T-helper 17 cell (primary cell): ENCODE measurements at regions not wholly inside any gene's neighbourhood (a gene's known extent, or its start where the extent isn't known, plus 50 kb on each side); places are given as distances from the start of the nearest gene placed in this dataset.

ENCODE experiments used
- ATAC-seq: fragments of 150-1000 bp; cut with Tn5 transposase; 2 replicates; pipeline ENCODE4 v1.10.0; 2021; ENCODE audit warnings: mild to moderate bottlenecking, moderate library complexity
- DNase-seq, 3 donors: peaks; one replicate each; pipeline versions ENCODE4 v3.0.0 to v3.0.0-alpha.2; 2020 to 2021
- H3K9me3 ChIP-seq: one replicate; pipeline ENCODE4 v1.7.0; 2013; ENCODE audit warnings: low read length, mild to moderate bottlenecking; ENCODE audit not compliant: control insufficient read depth, poor library complexity, severe bottlenecking
- H3K27ac Mint-ChIP-seq: one replicate; pipeline ENCODE4 v1.8.0; 2022; ENCODE audit warnings: mild to moderate bottlenecking, moderate library complexity, mixed read lengths
- H3K27me3 Mint-ChIP-seq: one replicate; pipeline ENCODE4 v1.8.0; 2022; ENCODE audit warnings: mixed read lengths
- H3K36me3 Mint-ChIP-seq: one replicate; pipeline ENCODE4 v1.8.0; 2022; ENCODE audit warnings: low read depth, mixed read lengths
- H3K4me1 Mint-ChIP-seq: one replicate; pipeline ENCODE4 v1.8.0; 2022; ENCODE audit warnings: mild to moderate bottlenecking, mixed read lengths
- H3K4me3 Mint-ChIP-seq: one replicate; pipeline ENCODE4 v1.8.0; 2022; ENCODE audit warnings: mild to moderate bottlenecking, moderate library complexity, mixed read lengths

DNA sequence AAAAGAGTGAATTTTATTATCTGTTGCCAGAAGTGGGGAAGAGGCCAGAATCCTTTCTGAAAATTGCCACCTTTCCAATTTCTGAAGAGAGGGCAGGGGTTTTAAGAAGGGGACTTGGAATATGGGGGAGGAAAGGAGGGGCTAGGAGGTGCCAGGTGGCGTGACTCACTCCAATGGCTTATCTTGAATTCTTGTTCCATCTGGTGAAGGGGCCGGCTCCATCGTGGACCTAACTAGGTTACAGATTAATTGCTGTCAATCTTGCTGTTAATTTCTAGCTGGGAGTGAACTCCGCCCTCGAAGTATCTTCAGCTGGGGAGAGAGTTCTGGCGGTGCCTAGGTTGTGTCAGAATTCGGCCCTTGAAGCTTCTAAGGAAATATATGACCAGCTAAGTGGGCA is 138.7 kb downstream of the YTHDC2 start:
- no peak overlapping the region for H3K4me3 Mint-ChIP-seq
- peaks cover 20% of the 10 kb centered on the region for H3K27me3 Mint-ChIP-seq
- no peak overlapping the region for H3K27ac Mint-ChIP-seq
- H3K9me3 ChIP-seq = no peaks in the 10 kb centered on the region
- DNase-seq (no peak), ATAC-seq (no peak)
- peaks cover 2% of the 10 kb centered on the region for H3K4me1 Mint-ChIP-seq
- H3K36me3 Mint-ChIP-seq = peaks cover 5% of the 10 kb centered on the region

DNA sequence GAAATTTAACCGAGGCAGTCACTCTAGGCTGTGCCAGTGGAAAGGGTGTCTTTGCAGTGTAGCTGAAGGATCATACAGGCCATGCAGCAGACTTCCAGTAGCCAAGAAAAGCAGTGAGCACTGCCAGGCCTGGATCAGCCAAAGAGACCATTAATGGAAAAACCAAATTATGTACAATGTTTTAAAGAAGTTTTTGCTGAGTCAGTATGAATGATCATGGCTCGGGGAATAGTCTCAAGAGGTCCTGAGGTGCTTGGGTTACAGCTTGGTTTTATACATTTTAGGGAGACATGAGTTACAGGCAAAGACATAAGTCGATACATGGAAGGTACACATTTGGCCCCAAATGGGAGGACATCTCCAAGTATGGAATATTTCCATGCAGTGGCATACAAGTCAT is 141.3 kb downstream of the YTHDC2 start:
- H3K9me3 ChIP-seq = no peaks in the 10 kb centered on the region
- DNase-seq (no peak), ATAC-seq (no peak)
- Mint-ChIP-seq H3K4me1 (no peaks in the 10 kb centered on the region), H3K36me3 (no peaks in the 10 kb centered on the region), H3K4me3 (no peak overlapping the region), H3K27me3 (no peaks in the 10 kb centered on the region), H3K27ac (no peak overlapping the region)

DNA sequence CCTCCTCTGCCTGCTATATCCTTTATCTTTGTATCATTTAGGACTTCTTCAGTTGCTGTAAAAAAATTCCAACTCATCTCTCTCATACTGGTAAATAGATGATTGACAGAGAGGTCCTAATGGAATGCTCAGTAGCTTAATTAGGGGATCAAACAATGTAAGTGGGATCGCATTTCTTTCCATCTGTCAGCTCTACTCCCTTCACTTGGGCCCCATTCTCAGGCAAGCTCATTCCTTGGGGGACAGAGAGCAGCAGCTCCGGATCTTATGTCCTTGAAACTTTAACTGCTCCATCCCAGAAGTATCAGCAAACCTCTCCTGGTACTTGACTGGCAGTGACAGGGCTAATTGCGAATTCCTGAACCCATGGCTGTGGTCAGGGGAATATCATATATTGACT is 146.7 kb downstream of the YTHDC2 start:
- ATAC-seq = no peak
- no peak for DNase-seq
- Mint-ChIP-seq H3K27me3 (peaks cover 39% of the 10 kb centered on the region), H3K4me1 (peaks cover 2% of the 10 kb centered on the region), H3K36me3 (peaks cover 2% of the 10 kb centered on the region), H3K4me3 (no peak overlapping the region), H3K27ac (no peak overlapping the region)
- no peaks in the 10 kb centered on the region for H3K9me3 ChIP-seq

DNA sequence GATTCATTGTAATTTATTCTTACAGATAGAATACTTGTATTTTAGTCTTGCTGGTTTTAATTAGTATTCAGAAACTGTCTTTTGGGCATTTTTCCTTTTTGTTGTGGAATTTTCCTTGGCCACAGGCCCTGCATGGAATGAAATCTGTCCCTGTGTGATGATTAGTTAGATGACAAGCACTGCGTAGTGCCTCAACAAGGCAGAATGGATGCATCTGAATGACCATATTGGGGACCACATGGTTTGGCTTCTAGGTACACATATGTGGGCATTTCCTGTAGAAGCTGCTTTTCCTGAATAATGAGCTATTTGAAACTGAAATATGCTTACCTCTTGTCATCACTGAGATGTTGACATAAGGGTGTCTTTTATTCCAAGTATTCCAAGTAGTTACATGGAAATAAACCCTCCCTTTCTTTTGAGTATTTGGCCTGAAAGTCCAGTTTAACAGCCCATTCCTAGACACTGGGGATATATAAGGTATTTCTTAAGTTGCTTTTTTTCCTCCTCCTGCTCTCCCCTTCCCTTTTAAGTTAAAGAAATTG is 147.3 kb downstream of the YTHDC2 start:
- ATAC-seq (no peak), DNase-seq (no peak)

GRCh38 chr5:113663879-113664541 is 150.5 kb downstream of the YTHDC2 start:
- H3K4me1 Mint-ChIP-seq = peaks cover 2% of the 10 kb centered on the region
- DNase-seq (peak in 1 of 3 donors; percentile 28), ATAC-seq (peak; percentile 54)
- H3K27me3 Mint-ChIP-seq = peaks cover 61% of the 10 kb centered on the region
- no peaks in the 10 kb centered on the region for H3K9me3 ChIP-seq
- no peak overlapping the region for H3K4me3 Mint-ChIP-seq
- H3K27ac Mint-ChIP-seq = no peak overlapping the region
- peaks cover 2% of the 10 kb centered on the region for H3K36me3 Mint-ChIP-seq

More for the DNA sequence above, 147.3 kb downstream of the YTHDC2 start:
- H3K4me1 Mint-ChIP-seq = peaks cover 2% of the 10 kb centered on the region
- no peak overlapping the region for H3K27ac Mint-ChIP-seq
- peaks cover 44% of the 10 kb centered on the region for H3K27me3 Mint-ChIP-seq
- peaks cover 2% of the 10 kb centered on the region for H3K36me3 Mint-ChIP-seq
- H3K9me3 ChIP-seq = no peaks in the 10 kb centered on the region
- H3K4me3 Mint-ChIP-seq = no peak overlapping the region

GRCh38 chr5:113673041-113673440 is 159.5 kb downstream of the YTHDC2 start:
- no peak for ATAC-seq
- Mint-ChIP-seq H3K4me3 (no peak overlapping the region), H3K4me1 (no peaks in the 10 kb centered on the region), H3K27me3 (peaks cover 18% of the 10 kb centered on the region), H3K36me3 (no peaks in the 10 kb centered on the region), H3K27ac (no peak overlapping the region)
- H3K9me3 ChIP-seq = no peaks in the 10 kb centered on the region
- no peak for DNase-seq

DNA sequence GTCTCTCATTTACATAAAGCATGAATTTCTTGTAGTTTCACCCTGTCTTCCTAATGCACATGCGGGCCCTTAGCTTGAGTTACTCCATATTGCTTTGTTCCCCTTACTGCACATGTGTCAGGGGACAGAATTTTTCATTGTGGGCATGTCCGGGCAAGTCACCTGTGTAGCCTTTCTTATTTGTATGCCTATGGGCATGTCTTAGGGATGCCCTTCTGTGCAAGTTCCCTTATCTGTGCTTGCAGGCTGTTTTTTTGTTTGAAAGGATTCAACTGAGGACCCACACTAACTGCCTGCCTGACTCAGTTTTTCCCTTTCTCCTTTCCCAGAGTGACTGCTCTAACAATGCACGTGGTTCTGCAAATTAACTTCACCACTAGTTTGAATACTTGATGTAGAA is 161.7 kb downstream of the YTHDC2 start:
- Mint-ChIP-seq H3K36me3 (no peaks in the 10 kb centered on the region), H3K4me3 (no peak overlapping the region), H3K4me1 (no peaks in the 10 kb centered on the region), H3K27me3 (peaks cover 18% of the 10 kb centered on the region), H3K27ac (no peak overlapping the region)
- H3K9me3 ChIP-seq = no peaks in the 10 kb centered on the region
- no peak for ATAC-seq
- DNase-seq = no peak

DNA sequence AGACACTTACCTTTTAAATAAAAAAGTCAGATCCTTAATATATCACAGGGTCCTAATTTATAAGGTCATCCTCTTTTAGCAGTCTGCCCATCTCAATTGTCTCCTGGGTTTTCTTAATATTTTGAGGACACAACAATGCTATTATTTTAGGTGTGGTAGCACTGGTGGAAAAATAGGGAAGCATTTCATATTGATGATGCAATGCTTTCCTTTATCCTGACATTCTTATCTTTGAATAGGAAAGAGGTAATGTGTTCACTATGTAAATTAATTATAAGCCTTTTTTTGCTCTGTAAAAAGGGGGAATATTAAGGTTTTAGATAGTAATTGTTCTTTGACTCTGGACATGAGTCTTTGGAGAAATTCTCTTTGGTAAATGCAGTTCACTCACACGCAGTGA is 164.7 kb downstream of the YTHDC2 start:
- no peak overlapping the region for H3K4me3 Mint-ChIP-seq
- ATAC-seq (no peak), DNase-seq (no peak)
- H3K9me3 ChIP-seq = no peaks in the 10 kb centered on the region
- H3K4me1 Mint-ChIP-seq = no peaks in the 10 kb centered on the region
- no peaks in the 10 kb centered on the region for H3K36me3 Mint-ChIP-seq
- no peak overlapping the region for H3K27ac Mint-ChIP-seq
- peaks cover 13% of the 10 kb centered on the region for H3K27me3 Mint-ChIP-seq

GRCh38 chr5:113678924-113679575 is 165.6 kb downstream of the YTHDC2 start:
- no peaks in the 10 kb centered on the region for H3K4me1 Mint-ChIP-seq
- peak; percentile 49 for ATAC-seq
- DNase-seq = no peak
- H3K27me3 Mint-ChIP-seq = peaks cover 13% of the 10 kb centered on the region
- no peaks in the 10 kb centered on the region for H3K36me3 Mint-ChIP-seq
- no peak overlapping the region for H3K4me3 Mint-ChIP-seq
- no peak overlapping the region for H3K27ac Mint-ChIP-seq
- H3K9me3 ChIP-seq = no peaks in the 10 kb centered on the region

GRCh38 chr5:113680534-113680933 is 167.0 kb downstream of the YTHDC2 start:
- H3K4me1 Mint-ChIP-seq = no peaks in the 10 kb centered on the region
- DNase-seq = no peak
- no peaks in the 10 kb centered on the region for H3K9me3 ChIP-seq
- no peak overlapping the region for H3K4me3 Mint-ChIP-seq
- no peak overlapping the region for H3K27ac Mint-ChIP-seq
- no peaks in the 10 kb centered on the region for H3K36me3 Mint-ChIP-seq
- H3K27me3 Mint-ChIP-seq = peaks cover 19% of the 10 kb centered on the region
- no peak for ATAC-seq

DNA sequence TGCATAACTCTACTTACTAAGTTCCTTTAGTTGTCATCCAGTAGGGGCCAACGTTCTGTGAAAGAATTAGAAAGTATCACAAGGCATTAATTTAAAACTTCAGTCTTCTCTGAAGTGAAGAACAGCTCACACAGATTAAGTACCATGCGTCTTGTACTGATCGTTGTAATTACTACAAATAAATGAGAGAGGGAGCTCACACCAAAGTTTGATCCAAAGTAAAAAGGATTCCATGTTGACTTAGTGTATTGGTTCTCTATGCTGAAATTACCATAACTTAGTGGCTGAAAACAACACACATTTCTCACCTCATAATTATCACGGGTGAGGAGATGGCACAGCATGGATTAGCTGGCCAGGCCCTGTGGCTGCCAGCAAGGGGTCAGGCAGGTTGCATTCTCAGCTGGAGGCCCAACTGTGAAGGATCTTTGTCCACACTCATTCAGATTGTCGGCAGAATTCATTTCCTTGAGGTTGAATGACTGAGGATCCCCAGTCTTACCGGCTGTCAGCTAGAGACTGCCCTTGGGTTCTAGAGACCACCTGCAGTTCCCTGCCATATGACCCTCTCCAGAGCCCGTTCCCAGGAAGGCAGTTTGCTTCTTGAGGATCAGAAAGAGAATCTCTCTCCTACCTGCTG is 169.1 kb downstream of the YTHDC2 start:
- H3K9me3 ChIP-seq = no peaks in the 10 kb centered on the region
- no peak overlapping the region for H3K4me3 Mint-ChIP-seq
- H3K36me3 Mint-ChIP-seq = no peaks in the 10 kb centered on the region
- H3K4me1 Mint-ChIP-seq = no peaks in the 10 kb centered on the region
- DNase-seq (no peak), ATAC-seq (no peak)
- H3K27me3 Mint-ChIP-seq = peaks cover 6% of the 10 kb centered on the region
- H3K27ac Mint-ChIP-seq = no peak overlapping the region

DNA sequence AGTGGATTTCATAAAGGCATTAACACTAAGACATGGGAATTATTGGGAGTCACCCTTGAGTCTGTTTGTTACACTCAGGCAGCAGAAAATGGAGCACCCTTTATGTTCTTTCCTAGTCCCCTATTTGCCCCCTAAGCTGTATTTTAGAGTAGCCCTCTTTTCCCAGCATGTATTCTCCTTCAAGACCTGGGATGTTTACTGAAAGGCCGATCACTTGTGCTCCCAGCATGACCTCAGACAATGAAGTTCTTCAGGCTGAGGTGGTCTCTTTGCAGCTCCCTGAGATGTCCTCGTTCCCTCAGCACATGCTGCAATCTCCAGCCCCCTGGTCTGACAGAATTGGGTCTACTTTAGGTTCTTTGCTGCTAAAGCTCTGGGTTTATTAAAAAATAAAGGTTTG is 169.7 kb downstream of the YTHDC2 start:
- no peak overlapping the region for H3K27ac Mint-ChIP-seq
- H3K4me3 Mint-ChIP-seq = no peak overlapping the region
- H3K9me3 ChIP-seq = no peaks in the 10 kb centered on the region
- no peaks in the 10 kb centered on the region for H3K36me3 Mint-ChIP-seq
- no peak for DNase-seq
- H3K27me3 Mint-ChIP-seq = peaks cover 6% of the 10 kb centered on the region
- no peak for ATAC-seq
- H3K4me1 Mint-ChIP-seq = no peaks in the 10 kb centered on the region

GRCh38 chr5:113686599-113686998 is 173.1 kb downstream of the YTHDC2 start:
- ATAC-seq = no peak
- DNase-seq = no peak
- Mint-ChIP-seq H3K27ac (no peak overlapping the region), H3K27me3 (peaks cover 22% of the 10 kb centered on the region), H3K4me3 (no peak overlapping the region), H3K36me3 (no peaks in the 10 kb centered on the region), H3K4me1 (no peaks in the 10 kb centered on the region)
- no peaks in the 10 kb centered on the region for H3K9me3 ChIP-seq
